Caco-2 (cell line): ENCODE measurements at regions not wholly inside any gene's neighbourhood (a gene's known extent, or its start where the extent isn't known, plus 50 kb on each side); places are given as distances from the start of the nearest gene placed in this dataset.
"Not testable (repeated sequence)": the region's sequence is repeated elsewhere in the genome, so short reads cannot be mapped to it uniquely, and the experiment has no call there.

ENCODE experiments used
- BruUV-seq: library from RNA; stranded (reverse); fragments of 400-500 nt; replicated peaks from 2 replicates; lab custom pipeline; 2021; lab: Mats Ljungman, UMichigan
- CTCF ChIA-PET: fragments of 300-600 bp; sonication (Branson Sonifier 250); formaldehyde crosslinking; loops from one replicate; lab custom pipeline; 2022; ENCODE audit warnings: antibody characterized with exemption; lab: Charles Lee
- POLR2A ChIA-PET: fragments of 300-600 bp; sonication (Branson Sonifier 250); formaldehyde crosslinking; loops from one replicate; lab custom pipeline; 2022; ENCODE audit warnings: antibody characterized with exemption; lab: Charles Lee
- DNase-seq, 2 experiments: peaks; one replicate each; pipeline versions ENCODE4 v3.0.0 to v3.0.0-alpha.2; 2020 to 2022
- H3K27me3 ChIP-seq: replicated peaks from 2 replicates; pipeline ENCODE4 v1.6.0; 2011; ENCODE audit warnings: low read length; ENCODE audit not compliant: control insufficient read depth, insufficient read depth
- H3K36me3 ChIP-seq: 2 replicates; pipeline ENCODE4 v1.5.1; 2011; ENCODE audit warnings: low read length; ENCODE audit not compliant: control insufficient read depth, insufficient read depth
- H3K4me1 ChIP-seq: fragments of 250-450 bp; sonication (Bioruptor Pico); 2 replicates; pipeline ENCODE4 v1.5.1; 2020; ENCODE audit warnings: mild to moderate bottlenecking
- H3K4me3 ChIP-seq: 2 replicates; pipeline ENCODE4 v1.5.1; 2011; ENCODE audit warnings: low read depth, mild to moderate bottlenecking, control low read depth, low read length
- H3K9me3 ChIP-seq: fragments of 250-450 bp; sonication (Bioruptor Pico); 2 replicates; pipeline ENCODE4 v1.5.1; 2020; ENCODE audit warnings: mild to moderate bottlenecking, moderate library complexity
- H3K27ac Mint-ChIP-seq: one replicate; pipeline ENCODE4 v1.8.0; 2022; ENCODE audit warnings: mixed read lengths; ENCODE audit not compliant: unreplicated experiment
- H3K27me3 Mint-ChIP-seq: one replicate; pipeline ENCODE4 v1.8.0; 2022; ENCODE audit warnings: mixed read lengths; ENCODE audit not compliant: insufficient read depth, unreplicated experiment
- H3K36me3 Mint-ChIP-seq: one replicate; pipeline ENCODE4 v1.8.0; 2022; ENCODE audit warnings: mild to moderate bottlenecking, mixed read lengths; ENCODE audit not compliant: insufficient read depth, unreplicated experiment
- H3K4me1 Mint-ChIP-seq: one replicate; pipeline ENCODE4 v1.8.0; 2022; ENCODE audit warnings: low read depth, mixed read lengths; ENCODE audit not compliant: unreplicated experiment
- H3K4me3 Mint-ChIP-seq: one replicate; pipeline ENCODE4 v1.8.0; 2022; ENCODE audit warnings: mild to moderate bottlenecking, moderate library complexity, mixed read lengths; ENCODE audit not compliant: unreplicated experiment
- H3K9me3 Mint-ChIP-seq: one replicate; pipeline ENCODE4 v1.8.0; 2022; ENCODE audit warnings: mixed read lengths; ENCODE audit not compliant: unreplicated experiment
- intact Hi-C: fragments of 100-400 bp; cut with micrococcal nuclease; formaldehyde crosslinking; loops from one replicate; pipeline ENCODE4 v1.10.0; 2022; ENCODE audit not compliant: unreplicated experiment
- TF ChIP-seq, protein P1 (sequence below), 2 experiments: fragments of 200-600 bp in 1 of 2; IDR thresholded peaks; 1 replicate in 1 of 2; 2 replicates in 1 of 2; pipeline versions ENCODE4 v1.5.1 to v1.8.0; 2011 to 2022; ENCODE audit warnings: antibody characterized with exemption in 1 of 2, control low read depth in 1 of 2, inconsistent platforms in 1 of 2, low read depth in 1 of 2, low read length in 1 of 2, mild to moderate bottlenecking in 1 of 2, moderate library complexity in 1 of 2; ENCODE audit not compliant: insufficient read depth in 1 of 2, severe bottlenecking in 1 of 2, unreplicated experiment in 1 of 2

DNA sequence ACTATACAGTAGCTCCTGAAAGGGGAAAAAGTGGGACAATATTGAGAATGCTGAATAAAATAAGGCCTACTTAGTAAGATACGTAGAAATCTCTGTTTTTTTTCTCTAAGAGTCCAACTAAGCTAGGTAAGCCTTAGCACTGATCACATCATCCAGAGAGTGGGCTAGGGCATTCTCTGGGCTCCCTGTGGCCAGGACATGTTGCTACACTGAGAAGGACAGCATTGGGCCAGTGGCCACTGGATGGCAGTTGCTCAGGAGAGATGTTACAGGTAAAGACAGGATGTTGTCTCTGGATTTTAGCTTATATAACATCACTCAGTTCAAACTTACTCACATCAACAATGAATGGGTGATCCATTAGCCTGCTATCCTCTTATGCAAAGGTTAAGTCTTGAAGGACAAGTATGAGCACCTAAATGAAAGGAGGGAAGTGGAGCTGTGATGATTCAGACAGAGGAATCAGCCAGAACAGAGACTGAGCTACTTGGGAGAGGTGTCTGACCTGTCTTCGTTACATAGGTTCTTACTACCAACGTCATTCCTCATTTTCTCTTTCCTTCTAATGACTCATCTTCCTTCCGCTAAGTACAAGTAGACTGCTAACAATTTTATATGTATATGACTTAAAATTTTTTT lies 226.6 kb upstream of the ADCY2 start:
- DNase-seq: no peak
- Mint-ChIP-seq H3K36me3 (no peaks in the 10 kb centered on the region), H3K27me3 (no peaks in the 10 kb centered on the region), H3K27ac (no peak overlapping the region), H3K4me1 (no peaks in the 10 kb centered on the region), H3K4me3 (no peak overlapping the region), H3K9me3 (no peaks in the 10 kb centered on the region)
- Histone ChIP-seq H3K36me3 (no peaks in the 10 kb centered on the region), H3K27me3 (no peaks in the 10 kb centered on the region), H3K4me1 (no peaks in the 10 kb centered on the region), H3K9me3 (no peaks in the 10 kb centered on the region), H3K4me3 (no peak overlapping the region)
- ChIA-PET CTCF (no interaction called here), POLR2A (no interaction called here)
- intact Hi-C loops: no loop called here
- TF ChIP-seq, protein P1, sequence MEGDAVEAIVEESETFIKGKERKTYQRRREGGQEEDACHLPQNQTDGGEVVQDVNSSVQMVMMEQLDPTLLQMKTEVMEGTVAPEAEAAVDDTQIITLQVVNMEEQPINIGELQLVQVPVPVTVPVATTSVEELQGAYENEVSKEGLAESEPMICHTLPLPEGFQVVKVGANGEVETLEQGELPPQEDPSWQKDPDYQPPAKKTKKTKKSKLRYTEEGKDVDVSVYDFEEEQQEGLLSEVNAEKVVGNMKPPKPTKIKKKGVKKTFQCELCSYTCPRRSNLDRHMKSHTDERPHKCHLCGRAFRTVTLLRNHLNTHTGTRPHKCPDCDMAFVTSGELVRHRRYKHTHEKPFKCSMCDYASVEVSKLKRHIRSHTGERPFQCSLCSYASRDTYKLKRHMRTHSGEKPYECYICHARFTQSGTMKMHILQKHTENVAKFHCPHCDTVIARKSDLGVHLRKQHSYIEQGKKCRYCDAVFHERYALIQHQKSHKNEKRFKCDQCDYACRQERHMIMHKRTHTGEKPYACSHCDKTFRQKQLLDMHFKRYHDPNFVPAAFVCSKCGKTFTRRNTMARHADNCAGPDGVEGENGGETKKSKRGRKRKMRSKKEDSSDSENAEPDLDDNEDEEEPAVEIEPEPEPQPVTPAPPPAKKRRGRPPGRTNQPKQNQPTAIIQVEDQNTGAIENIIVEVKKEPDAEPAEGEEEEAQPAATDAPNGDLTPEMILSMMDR (IDR thresholded peaks at IDR 0.05; ENCODE audit: insufficient read depth in 1 of 2, low read depth in 1 of 2, low read length in 1 of 2, severe bottlenecking in 1 of 2, unreplicated experiment in 1 of 2): no peak
- BruUV-seq: no TSS peak

DNA sequence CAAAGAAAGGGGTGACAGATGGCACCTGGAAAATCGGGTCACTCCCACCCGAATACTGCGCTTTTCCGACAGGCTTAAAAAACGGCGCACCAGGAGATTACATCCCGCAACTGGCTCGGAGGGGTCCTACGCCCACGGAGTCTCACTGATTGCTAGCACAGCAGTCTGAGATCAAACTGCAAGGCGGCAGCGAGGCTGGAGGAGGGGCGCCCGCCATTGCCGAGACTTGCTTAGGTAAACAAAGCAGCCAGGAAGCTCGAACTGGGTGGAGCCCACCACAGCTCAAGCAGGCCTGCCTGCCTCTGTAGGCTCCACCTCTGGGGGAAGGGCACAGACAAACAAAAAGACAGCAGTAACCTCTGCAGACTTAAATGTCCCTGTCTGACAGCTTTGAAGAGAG lies 225.2 kb upstream of the ADCY2 start:
- POLR2A ChIA-PET, H3K27me3 ChIP-seq, H3K9me3 ChIP-seq, H3K36me3 Mint-ChIP-seq, H3K27ac Mint-ChIP-seq, H3K4me1 ChIP-seq, H3K27me3 Mint-ChIP-seq, H3K4me1 Mint-ChIP-seq, intact Hi-C loops, BruUV-seq, H3K9me3 Mint-ChIP-seq, CTCF ChIA-PET, H3K36me3 ChIP-seq: not testable (repeated sequence)
- H3K4me3 ChIP-seq: peak overlapping the region; percentile 29
- peak; percentile 6 to 46 for DNase-seq
- H3K4me3 Mint-ChIP-seq: peak overlapping the region; percentile 64

DNA sequence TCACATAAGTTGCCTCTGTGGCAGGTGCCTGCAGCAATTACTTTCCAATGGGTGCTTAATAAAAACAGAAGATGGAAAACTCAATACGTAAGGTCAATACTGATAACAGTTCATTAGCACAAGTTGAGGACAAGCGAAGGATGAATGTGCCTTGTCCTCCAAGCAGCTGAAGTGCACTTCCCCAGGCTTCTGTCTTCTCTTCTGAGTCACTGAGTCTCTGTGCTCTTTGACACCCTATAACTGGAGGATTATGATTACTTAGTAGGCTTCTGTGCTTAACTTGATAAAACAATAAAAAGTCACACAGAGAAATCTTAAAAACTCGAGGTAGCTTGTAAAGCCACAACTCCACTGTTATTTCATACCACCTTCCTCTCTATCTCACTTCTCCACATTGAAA lies 216.6 kb upstream of the ADCY2 start:
- TF ChIP-seq, protein P1 (IDR thresholded peaks at IDR 0.05; ENCODE audit: insufficient read depth in 1 of 2, low read depth in 1 of 2, low read length in 1 of 2, severe bottlenecking in 1 of 2, unreplicated experiment in 1 of 2): no peak
- H3K36me3 Mint-ChIP-seq: no peaks in the 10 kb centered on the region
- DNase-seq: no peak
- no peaks in the 10 kb centered on the region; the same call in 1 of the 2 replicates for H3K27me3 ChIP-seq
- no peaks in the 10 kb centered on the region for H3K4me1 Mint-ChIP-seq
- POLR2A ChIA-PET: no interaction called here
- no peak overlapping the region for H3K27ac Mint-ChIP-seq
- H3K4me1 ChIP-seq: peaks cover 7% of the 10 kb centered on the region; the same call in 1 of the 2 replicates
- no peak overlapping the region for H3K4me3 ChIP-seq
- no TSS peak for BruUV-seq
- no peaks in the 10 kb centered on the region for H3K36me3 ChIP-seq
- no peaks in the 10 kb centered on the region for H3K9me3 Mint-ChIP-seq
- H3K9me3 ChIP-seq: no peaks in the 10 kb centered on the region
- H3K4me3 Mint-ChIP-seq: no peak overlapping the region
- CTCF ChIA-PET: no interaction called here
- no peaks in the 10 kb centered on the region for H3K27me3 Mint-ChIP-seq
- intact Hi-C loops: no loop called here
